ENCODE measurements at regions not wholly inside any gene's neighbourhood (a gene's known extent, or its start where the extent isn't known, plus 50 kb on each side); places are given as distances from the start of the nearest gene placed in this dataset.

- no peak for FAIRE-seq
- no peak for TF ChIP-seq CTCF (IDR thresholded peaks at IDR 0.05; ENCODE audit: insufficient read depth, low read length, severe bottlenecking)
Measured at GRCh38 chr5:29508131-29508530, 1685.4 kb upstream of the CDH6 start.

DNA sequence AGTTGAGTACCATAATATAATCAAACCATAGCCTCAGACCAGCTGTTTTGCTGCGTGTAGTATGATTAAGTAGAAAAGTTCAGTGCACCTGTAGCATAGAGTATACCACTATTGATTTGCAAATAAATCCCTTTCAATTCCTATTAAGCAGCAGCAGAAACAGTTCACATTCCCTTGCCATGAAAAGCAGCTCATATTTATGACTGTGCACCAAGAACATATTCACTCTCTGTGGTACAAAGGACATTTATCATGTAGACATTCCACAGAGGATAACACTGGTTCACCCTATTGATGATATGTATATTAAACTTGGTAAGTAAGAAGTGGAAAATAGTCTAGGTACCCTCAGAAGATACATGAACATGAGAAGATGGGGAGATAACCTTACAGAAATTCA is 1689.1 kb upstream of the CDH6 start:
- TF ChIP-seq CTCF (IDR thresholded peaks at IDR 0.05; ENCODE audit: insufficient read depth, low read length, severe bottlenecking) = no peak
- Histone ChIP-seq H3K27me3 (ENCODE audit: control insufficient read depth, insufficient read depth, low read length) (no peaks in the 10 kb centered on the region), H3K4me3 (ENCODE audit: low read depth, low read length) (no peak overlapping the region), H3K36me3 (ENCODE audit: control insufficient read depth, insufficient read depth, low read length) (no peaks in the 10 kb centered on the region)
- DNase-seq (ENCODE audit: low read depth) = no peak
- no peak for FAIRE-seq

More at GRCh38 chr5:29508131-29508530, 1685.4 kb upstream of the CDH6 start:
- Histone ChIP-seq H3K4me3 (ENCODE audit: low read depth, low read length) (no peak overlapping the region), H3K36me3 (ENCODE audit: control insufficient read depth, insufficient read depth, low read length) (no peaks in the 10 kb centered on the region), H3K27me3 (ENCODE audit: control insufficient read depth, insufficient read depth, low read length) (no peaks in the 10 kb centered on the region)
- DNase-seq (ENCODE audit: low read depth) = no peak

- FAIRE-seq = no peak
- no peaks in the 10 kb centered on the region for H3K27me3 ChIP-seq (ENCODE audit: control insufficient read depth, insufficient read depth, low read length)
- TF ChIP-seq CTCF (IDR thresholded peaks at IDR 0.05; ENCODE audit: insufficient read depth, low read length, severe bottlenecking) = no peak
- no peak overlapping the region for H3K4me3 ChIP-seq (ENCODE audit: low read depth, low read length)
- no peak for DNase-seq (ENCODE audit: low read depth)
- no peaks in the 10 kb centered on the region for H3K36me3 ChIP-seq (ENCODE audit: control insufficient read depth, insufficient read depth, low read length)
Measured at GRCh38 chr5:29498860-29499259, 1694.6 kb upstream of the CDH6 start.

DNA sequence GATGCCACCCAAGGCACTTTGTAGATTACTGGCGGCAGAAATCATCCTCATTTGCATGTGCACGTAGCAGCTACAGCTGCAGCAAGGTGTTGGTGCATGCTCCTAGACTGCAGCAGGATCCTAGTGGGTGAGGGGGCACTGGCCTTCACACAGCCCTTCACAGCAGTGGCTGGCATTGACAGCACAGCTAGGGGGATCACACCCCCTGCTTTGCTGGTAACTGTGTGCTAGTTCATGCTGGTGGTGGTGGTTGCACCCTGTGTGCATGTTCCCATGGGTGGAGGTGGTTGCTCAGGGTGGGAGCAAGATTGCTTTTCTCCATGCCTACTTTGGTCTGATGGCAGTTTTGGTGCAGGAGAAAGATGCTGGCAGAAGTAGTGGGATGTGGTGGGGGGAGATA is 1695.1 kb upstream of the CDH6 start:
- H3K4me3 ChIP-seq (ENCODE audit: low read depth, low read length) = no peak overlapping the region
- H3K36me3 ChIP-seq (ENCODE audit: control insufficient read depth, insufficient read depth, low read length) = no peaks in the 10 kb centered on the region
- no peaks in the 10 kb centered on the region for H3K27me3 ChIP-seq (ENCODE audit: control insufficient read depth, insufficient read depth, low read length)
- FAIRE-seq (peak; percentile 7), DNase-seq (ENCODE audit: low read depth) (no peak)
- TF ChIP-seq CTCF (IDR thresholded peaks at IDR 0.05; ENCODE audit: insufficient read depth, low read length, severe bottlenecking) = no peak

- no peak for DNase-seq (ENCODE audit: low read depth)
- FAIRE-seq = no peak
- no peak for TF ChIP-seq CTCF (IDR thresholded peaks at IDR 0.05; ENCODE audit: insufficient read depth, low read length, severe bottlenecking)
- Histone ChIP-seq H3K36me3 (ENCODE audit: control insufficient read depth, insufficient read depth, low read length) (no peaks in the 10 kb centered on the region), H3K27me3 (ENCODE audit: control insufficient read depth, insufficient read depth, low read length) (no peaks in the 10 kb centered on the region), H3K4me3 (ENCODE audit: low read depth, low read length) (no peak overlapping the region)
Measured at GRCh38 chr5:29485333-29485732, 1708.2 kb upstream of the CDH6 start.

- no peak for FAIRE-seq
- TF ChIP-seq CTCF (IDR thresholded peaks at IDR 0.05; ENCODE audit: insufficient read depth, low read length, severe bottlenecking) = no peak
Measured at GRCh38 chr5:29469581-29469980, 1723.9 kb upstream of the CDH6 start.

More at GRCh38 chr5:29469581-29469980, 1723.9 kb upstream of the CDH6 start:
- no peaks in the 10 kb centered on the region for H3K36me3 ChIP-seq (ENCODE audit: control insufficient read depth, insufficient read depth, low read length)
- H3K27me3 ChIP-seq (ENCODE audit: control insufficient read depth, insufficient read depth, low read length) = no peaks in the 10 kb centered on the region
- DNase-seq (ENCODE audit: low read depth) = no peak
- no peak overlapping the region for H3K4me3 ChIP-seq (ENCODE audit: low read depth, low read length)
